ENCODE measurements at regions not wholly inside any gene's neighbourhood (a gene's known extent, or its start where the extent isn't known, plus 50 kb on each side); places are given as distances from the start of the nearest gene placed in this dataset.
"Not testable (repeated sequence)": the region's sequence is repeated elsewhere in the genome, so short reads cannot be mapped to it uniquely, and the experiment has no call there.

DNA sequence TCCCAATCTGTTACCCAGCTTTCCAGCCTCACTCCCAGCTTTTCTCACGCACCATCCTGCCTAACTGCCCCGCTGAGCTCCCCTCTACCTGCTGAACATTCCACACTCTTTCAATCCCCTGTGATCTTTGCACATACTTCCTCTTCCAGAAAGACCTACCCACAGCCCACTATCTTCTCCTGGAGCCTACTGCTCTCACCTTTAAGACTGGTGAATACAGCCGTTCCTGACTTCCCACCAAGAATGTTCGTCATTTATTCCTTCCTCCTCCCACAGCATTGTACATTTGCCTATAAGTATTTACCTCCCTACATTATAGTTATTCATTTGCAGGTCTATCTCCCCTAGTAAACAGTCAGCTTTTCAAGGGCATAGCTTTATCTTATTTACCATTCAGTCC is 61.9 kb upstream of the MBOAT1 start:
- no peaks in the 10 kb centered on the region for H3K36me3 ChIP-seq
- no peaks in the 10 kb centered on the region for H3K27me3 ChIP-seq
- no peak overlapping the region for H3K4me3 ChIP-seq
- no peak for DNase-seq
- TF ChIP-seq, protein P1, sequence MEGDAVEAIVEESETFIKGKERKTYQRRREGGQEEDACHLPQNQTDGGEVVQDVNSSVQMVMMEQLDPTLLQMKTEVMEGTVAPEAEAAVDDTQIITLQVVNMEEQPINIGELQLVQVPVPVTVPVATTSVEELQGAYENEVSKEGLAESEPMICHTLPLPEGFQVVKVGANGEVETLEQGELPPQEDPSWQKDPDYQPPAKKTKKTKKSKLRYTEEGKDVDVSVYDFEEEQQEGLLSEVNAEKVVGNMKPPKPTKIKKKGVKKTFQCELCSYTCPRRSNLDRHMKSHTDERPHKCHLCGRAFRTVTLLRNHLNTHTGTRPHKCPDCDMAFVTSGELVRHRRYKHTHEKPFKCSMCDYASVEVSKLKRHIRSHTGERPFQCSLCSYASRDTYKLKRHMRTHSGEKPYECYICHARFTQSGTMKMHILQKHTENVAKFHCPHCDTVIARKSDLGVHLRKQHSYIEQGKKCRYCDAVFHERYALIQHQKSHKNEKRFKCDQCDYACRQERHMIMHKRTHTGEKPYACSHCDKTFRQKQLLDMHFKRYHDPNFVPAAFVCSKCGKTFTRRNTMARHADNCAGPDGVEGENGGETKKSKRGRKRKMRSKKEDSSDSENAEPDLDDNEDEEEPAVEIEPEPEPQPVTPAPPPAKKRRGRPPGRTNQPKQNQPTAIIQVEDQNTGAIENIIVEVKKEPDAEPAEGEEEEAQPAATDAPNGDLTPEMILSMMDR (IDR thresholded peaks at IDR 0.05) = no peak
- intact Hi-C loops (cut with DNase I) = no loop called here
- no peak overlapping the region for H3K9ac ChIP-seq (ENCODE audit: low read depth in 2 of 2, low read length in 2 of 2)
- H3K9me3 ChIP-seq = no peaks in the 10 kb centered on the region
- no peaks in the 10 kb centered on the region for H3K4me1 ChIP-seq
- no peak overlapping the region for H3K27ac ChIP-seq

DNA sequence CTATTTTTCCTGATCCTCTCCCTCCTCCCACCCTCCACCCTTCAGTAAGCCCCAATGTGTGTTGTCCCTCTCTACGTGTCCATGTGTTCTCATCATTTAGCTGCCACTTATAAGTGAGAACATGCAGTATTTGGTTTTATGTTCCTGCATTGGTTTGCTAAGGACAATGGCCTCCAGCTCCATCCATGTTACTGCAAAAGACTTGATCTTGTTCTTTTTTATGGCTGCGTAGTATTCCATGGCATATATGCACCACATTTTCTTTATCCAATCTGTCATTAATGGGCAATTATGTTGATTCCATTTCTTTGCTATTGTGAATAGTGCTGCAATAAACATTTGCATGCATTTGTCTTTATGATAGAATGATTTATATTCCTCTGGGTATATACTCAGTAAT is 63.6 kb upstream of the MBOAT1 start:
- H3K4me3 ChIP-seq; DNase-seq; intact Hi-C loops (cut with DNase I); H3K36me3 ChIP-seq; H3K9ac ChIP-seq (ENCODE audit: low read depth in 2 of 2, low read length in 2 of 2); H3K27ac ChIP-seq; H3K27me3 ChIP-seq; H3K4me1 ChIP-seq; H3K9me3 ChIP-seq: not testable (repeated sequence)

DNA sequence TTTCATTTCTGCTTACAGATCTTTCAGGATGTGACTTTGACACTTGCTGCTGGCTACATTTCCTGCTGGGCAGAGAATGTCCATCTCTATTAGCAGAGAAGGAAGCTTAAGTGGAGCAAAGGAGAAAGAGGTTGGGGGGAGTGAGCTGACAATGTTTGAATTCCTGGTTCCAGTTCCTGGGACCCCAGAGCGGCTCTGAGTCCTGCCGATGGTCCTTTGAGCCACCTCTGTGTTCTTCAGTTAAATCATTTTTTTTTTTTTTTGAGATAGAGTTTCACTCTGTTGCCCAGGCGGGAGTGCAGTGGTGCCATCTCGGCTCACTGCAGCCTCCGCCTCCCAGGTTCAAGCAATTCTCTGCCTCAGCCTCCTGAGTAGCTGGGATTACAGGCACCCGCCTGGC is 65.5 kb upstream of the MBOAT1 start:
- H3K9me3 ChIP-seq; H3K27me3 ChIP-seq; H3K27ac ChIP-seq; intact Hi-C loops (cut with DNase I); H3K9ac ChIP-seq (ENCODE audit: low read depth in 2 of 2, low read length in 2 of 2); H3K4me1 ChIP-seq; DNase-seq; H3K4me3 ChIP-seq; H3K36me3 ChIP-seq: not testable (repeated sequence)

GRCh38 chr6:20279051-20279450 is 66.8 kb upstream of the MBOAT1 start:
- Histone ChIP-seq H3K4me1 (no peaks in the 10 kb centered on the region), H3K27ac (no peak overlapping the region), H3K9me3 (no peaks in the 10 kb centered on the region), H3K4me3 (no peak overlapping the region), H3K9ac (ENCODE audit: low read depth in 2 of 2, low read length in 2 of 2) (no peak overlapping the region), H3K36me3 (no peaks in the 10 kb centered on the region), H3K27me3 (no peaks in the 10 kb centered on the region)
- intact Hi-C loops (cut with DNase I) = no loop called here
- TF ChIP-seq, protein P1 (IDR thresholded peaks at IDR 0.05) = no peak
- DNase-seq = no peak

DNA sequence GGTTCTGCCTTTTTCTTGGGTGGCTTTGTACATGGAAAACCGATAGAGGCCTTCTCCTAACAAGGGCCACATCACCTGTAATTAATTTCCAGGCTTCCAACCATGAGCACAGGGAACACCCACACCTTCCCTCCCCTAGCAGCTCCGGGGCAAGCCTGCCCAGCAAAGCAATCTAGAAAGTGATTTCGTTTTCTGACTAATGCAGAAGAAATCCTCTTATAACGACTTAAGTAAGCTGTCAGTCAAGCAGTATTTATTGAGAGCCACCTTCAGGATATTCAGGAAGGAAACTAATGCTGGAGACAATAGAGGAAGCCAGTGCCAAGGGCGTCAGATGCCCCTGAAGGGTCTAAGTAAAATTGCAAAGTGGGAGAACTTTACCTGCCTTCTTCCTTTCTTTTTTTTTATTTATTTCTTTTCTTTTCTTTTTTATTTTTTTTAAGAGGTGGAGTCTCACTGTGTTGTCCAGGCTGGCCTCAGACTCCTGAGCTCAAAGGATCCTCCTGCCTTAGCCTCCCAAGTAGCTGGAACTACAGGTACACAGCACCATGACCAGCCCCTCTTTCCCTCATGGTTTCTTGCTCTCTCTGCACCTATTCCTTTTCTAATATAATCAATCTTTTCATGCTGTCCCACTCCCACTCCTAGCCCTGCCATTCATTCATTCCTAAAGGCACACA is 67.5 kb upstream of the MBOAT1 start:
- no peaks in the 10 kb centered on the region for H3K36me3 ChIP-seq
- no peak overlapping the region for H3K9ac ChIP-seq (ENCODE audit: low read depth in 2 of 2, low read length in 2 of 2)
- H3K9me3 ChIP-seq = no peaks in the 10 kb centered on the region
- intact Hi-C loops (cut with DNase I) = no loop called here
- H3K27me3 ChIP-seq = no peaks in the 10 kb centered on the region
- TF ChIP-seq, protein P1 (IDR thresholded peaks at IDR 0.05) = no peak
- no peak for DNase-seq
- H3K4me1 ChIP-seq = no peaks in the 10 kb centered on the region
- no peak overlapping the region for H3K4me3 ChIP-seq
- no peak overlapping the region for H3K27ac ChIP-seq

GRCh38 chr6:20280288-20280621 is 68.0 kb upstream of the MBOAT1 start:
- Histone ChIP-seq H3K27me3 (no peaks in the 10 kb centered on the region), H3K36me3 (no peaks in the 10 kb centered on the region), H3K9me3 (no peaks in the 10 kb centered on the region), H3K4me1 (no peaks in the 10 kb centered on the region), H3K4me3 (no peak overlapping the region), H3K9ac (ENCODE audit: low read depth in 2 of 2, low read length in 2 of 2) (no peak overlapping the region), H3K27ac (no peak overlapping the region)
- TF ChIP-seq, protein P1 (IDR thresholded peaks at IDR 0.05) = no peak
- intact Hi-C loops (cut with DNase I) = no loop called here
- no peak for DNase-seq
